ENCODE measurements at regions not wholly inside any gene's neighbourhood (a gene's known extent, or its start where the extent isn't known, plus 50 kb on each side); places are given as distances from the start of the nearest gene placed in this dataset.

GRCh38 chr2:60311524-60311923 lies 241.9 kb downstream of the BCL11A start:
- TF ChIP-seq POLR2AphosphoS5 (IDR thresholded peaks at IDR 0.05; ENCODE audit: low read length) (no peak), CTCF (IDR thresholded peaks at IDR 0.05 in 2 of 3, conservative IDR thresholded peaks at IDR 0.05 in 1 of 3; ENCODE audit: control insufficient read depth in 2 of 3, extremely low read depth in 1 of 3, insufficient read depth in 1 of 3, low read depth in 3 of 3, low read length in 3 of 3) (no peak), ZNF274 (IDR thresholded peaks at IDR 0.05; ENCODE audit: insufficient read depth, insufficient read length) (no peak), RAD21 (IDR thresholded peaks at IDR 0.05; ENCODE audit: insufficient read depth, low read depth, low read length) (no peak), TAF1 (IDR thresholded peaks at IDR 0.05; ENCODE audit: borderline replicate concordance, low read depth, low read length) (no peak), CBX3 (IDR thresholded peaks at IDR 0.05; ENCODE audit: borderline replicate concordance, low read depth) (no peak), NFIC (IDR thresholded peaks at IDR 0.05; ENCODE audit: low read depth, low read length) (peak; percentile 66), ESRRA (IDR thresholded peaks at IDR 0.05; ENCODE audit: low read length) (no peak), RBBP5 (conservative IDR thresholded peaks at IDR 0.05) (no peak), BACH1 (IDR thresholded peaks at IDR 0.05; ENCODE audit: borderline replicate concordance) (no peak), ATF3 (IDR thresholded peaks at IDR 0.05; ENCODE audit: borderline replicate concordance, extremely low read depth, low read depth, low read length) (no peak), PML (IDR thresholded peaks at IDR 0.05; ENCODE audit: low read length) (no peak)

Data from GM12878 (cell line).